CD4-positive, alpha-beta T cell treated with Interleukin-15 for 4 hours (primary cell): ENCODE measurements at regions not wholly inside any gene's neighbourhood (a gene's known extent, or its start where the extent isn't known, plus 50 kb on each side); places are given as distances from the start of the nearest gene placed in this dataset.
"Not testable (repeated sequence)": the region's sequence is repeated elsewhere in the genome, so short reads cannot be mapped to it uniquely, and the experiment has no call there.

Source experiments
- DNase-seq: peaks from one replicate; pipeline ENCODE4 v3.0.0-alpha.2; 2020; ENCODE audit warnings: low spot score

DNA sequence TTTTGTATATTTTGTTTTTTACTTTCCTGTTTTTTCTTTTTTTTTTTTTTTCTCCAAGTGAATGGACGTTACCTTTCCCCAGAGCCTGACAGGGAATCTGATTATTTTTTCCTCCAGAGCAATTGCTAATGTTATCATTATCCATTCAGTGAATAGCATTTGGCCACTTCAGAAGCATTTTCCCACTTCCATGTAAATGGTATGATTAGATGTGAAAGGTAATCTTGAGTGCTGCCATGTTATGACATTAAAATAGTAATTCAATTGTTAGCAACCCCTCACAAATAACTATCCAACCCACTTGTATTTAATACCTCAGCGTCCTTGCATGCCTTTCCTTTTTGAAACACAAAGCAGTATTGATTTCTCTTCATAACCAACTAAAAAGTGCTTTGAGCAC, 1243.8 kb downstream of the CDH8 start:
- no peak for DNase-seq

- no peak for DNase-seq
Observed at GRCh38 chr16:60788631-60789030, 1247.6 kb downstream of the CDH8 start.

GRCh38 chr16:60776281-60776680, 1260.0 kb downstream of the CDH8 start:
- no peak for DNase-seq

DNA sequence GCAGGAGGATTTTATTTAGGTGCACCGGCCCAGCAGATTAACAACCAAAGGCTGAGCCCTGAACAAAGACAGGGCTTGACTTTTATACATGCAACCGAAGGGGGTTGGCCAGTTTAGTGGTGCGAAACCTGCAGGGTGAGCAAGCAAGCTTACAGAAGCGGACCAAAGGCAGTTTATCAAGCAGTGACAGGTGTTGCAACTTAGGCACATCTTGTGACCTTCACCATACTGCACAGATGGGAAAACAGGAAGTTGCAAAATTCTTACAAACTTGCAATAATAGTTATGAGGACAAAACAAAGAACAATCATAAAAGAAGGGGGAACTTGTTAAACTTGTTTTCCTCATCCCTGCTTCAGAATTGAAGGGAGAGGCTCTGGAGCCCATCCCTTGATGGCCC, 1265.1 kb downstream of the CDH8 start:
- DNase-seq = no peak

DNA sequence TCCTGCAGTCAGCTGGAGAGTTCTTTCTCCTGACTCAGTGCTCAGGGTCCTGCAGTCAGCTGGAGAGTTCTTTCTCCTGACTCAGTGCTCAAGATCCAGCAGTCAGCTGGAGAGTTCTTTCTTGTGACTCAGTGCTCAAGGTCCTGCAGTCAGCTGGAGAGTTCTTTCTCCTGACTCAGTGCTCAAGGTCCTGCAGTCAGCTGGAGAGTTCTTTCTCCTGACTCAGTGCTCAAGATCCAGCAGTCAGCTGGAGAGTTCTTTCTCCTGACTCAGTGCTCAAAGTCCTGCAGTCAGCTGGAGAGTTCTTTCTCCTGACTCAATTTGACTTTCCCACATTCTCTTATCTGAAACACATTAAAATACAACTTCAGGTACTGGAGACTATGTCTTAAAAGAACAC, 1265.9 kb downstream of the CDH8 start:
- not testable (repeated sequence) for DNase-seq

DNA sequence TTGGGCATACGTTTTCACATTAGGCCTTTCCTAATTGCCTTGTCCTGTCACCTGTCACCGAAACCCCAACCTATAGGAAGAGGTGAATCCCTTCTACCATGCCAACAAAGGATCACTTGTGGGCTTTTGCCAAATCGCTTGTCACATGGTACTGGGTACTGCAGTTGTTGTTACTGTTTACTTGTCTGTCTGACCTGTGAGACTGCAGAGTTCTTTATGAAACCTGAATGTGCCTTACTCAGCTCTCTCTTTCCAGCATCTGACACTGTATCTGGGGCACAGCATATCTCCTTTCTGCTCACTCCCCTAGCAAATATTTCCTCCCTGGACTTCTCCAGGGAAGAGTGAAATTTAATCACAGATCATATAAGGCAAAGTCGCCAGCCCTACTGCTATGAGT, 1272.4 kb downstream of the CDH8 start:
- no peak for DNase-seq

DNA sequence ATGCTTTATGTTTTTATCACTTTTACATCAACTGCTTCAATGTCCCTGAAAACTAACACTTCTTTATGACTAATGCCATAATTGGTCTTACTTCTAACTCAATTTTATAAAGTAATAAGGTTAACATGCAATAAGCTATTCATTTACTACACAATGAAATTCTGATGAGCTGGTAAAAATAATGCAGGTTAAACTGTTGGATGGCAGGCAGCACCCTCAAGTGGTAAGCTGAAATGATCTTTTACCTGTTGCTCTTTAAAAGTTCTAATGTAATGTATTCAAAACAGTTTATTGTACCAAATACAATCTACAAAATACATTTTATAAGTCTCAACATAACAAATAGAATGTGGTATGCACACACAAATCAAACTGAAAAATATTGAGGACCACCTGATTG, 1280.3 kb downstream of the CDH8 start:
- DNase-seq = no peak

GRCh38 chr16:60748366-60748765, 1287.9 kb downstream of the CDH8 start:
- DNase-seq = no peak

GRCh38 chr16:60744198-60744597, 1292.0 kb downstream of the CDH8 start:
- no peak for DNase-seq

DNA sequence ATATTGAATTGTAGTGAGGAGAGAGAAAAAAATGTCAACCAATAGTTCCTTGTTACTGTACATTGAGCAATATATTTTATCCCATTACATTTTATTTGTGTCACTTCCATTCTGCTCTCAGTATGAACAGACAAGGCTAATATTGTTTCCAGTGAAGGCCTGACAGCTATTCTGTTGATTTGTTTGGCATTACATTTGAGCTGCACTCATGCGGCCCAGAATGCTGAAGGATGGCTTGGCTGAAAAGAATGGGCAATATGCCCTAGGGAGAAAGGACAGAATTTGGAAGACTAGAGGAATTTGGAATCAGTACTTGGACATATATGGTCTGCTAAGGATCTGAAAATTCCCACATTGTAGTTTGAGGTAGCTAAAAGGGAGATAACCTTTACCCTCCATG, 1294.4 kb downstream of the CDH8 start:
- no peak for DNase-seq

- DNase-seq = no peak
Observed at GRCh38 chr16:60739737-60740683, 1296.2 kb downstream of the CDH8 start.

DNA sequence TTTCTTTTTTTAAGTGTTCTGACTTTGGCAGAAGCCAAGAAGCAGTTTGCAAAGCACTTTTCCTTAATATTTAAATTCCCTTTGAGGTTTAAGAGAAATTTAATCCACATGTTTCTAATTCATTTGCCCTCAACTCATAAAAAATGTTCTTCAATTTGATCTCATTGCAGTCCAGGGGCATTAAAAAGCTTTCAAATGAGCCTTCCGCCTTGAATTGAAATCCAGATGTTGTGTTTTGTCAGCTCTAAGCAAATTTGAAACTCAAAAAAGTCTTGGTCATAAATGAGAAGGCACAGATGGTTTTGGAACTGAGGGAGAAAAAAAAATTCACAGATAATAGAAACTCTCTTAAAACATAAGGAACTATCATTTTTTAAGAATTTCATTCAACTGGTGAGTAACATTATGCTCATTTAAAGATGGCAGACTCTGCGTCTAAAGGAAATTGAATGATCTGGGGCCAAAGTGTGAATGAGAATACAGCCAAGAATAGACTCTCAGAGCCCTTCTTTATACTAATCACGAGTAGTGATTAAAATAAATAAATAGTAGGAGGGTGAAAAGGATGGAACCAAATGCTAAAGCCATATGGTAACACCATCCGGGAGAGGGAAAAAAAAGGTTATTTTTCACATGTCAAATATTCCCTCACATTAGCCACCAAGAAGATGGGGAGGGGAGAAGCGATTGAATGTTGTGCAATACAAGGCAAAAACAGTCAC, 1304.7 kb downstream of the CDH8 start:
- no peak for DNase-seq

GRCh38 chr16:60729051-60729450, 1307.2 kb downstream of the CDH8 start:
- no peak for DNase-seq

DNA sequence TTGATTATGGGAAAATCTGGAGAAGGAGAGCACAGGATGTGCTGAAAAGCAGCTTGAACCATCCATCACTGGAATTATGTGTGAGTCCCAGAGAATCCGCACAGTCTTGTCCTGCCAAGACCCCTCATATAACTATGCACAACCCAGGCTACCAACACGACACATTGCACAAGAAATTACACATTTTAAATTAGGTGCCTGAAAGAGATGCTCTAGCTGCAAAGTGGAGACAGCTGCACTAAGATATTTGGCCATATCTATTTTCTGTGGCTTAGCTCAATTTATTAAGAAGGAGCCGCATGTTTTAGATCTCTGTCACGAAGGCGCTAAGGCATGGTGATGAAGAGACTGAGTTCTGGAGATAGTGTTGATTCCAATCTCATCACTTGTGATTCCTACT, 1308.4 kb downstream of the CDH8 start:
- no peak for DNase-seq

DNA sequence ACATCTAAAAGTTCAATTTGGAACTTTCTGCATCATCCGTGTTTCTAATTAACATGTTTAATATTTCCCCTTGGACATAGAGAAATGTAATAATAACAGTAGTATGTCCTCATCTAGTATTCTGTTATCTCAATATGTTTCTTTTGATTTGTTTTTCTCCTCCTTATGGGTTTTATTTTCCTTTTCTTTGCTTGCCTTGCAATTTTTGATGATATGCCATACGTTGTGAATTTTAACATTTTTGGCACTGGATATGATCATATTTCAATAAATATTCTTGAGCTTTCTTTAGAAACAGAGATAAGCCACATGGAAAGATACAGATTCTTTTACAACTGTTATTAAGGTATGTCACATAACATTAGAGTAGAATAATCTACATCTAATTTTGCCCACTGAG, 1316.2 kb downstream of the CDH8 start:
- DNase-seq = no peak

GRCh38 chr16:60717808-60718207, 1318.4 kb downstream of the CDH8 start:
- no peak for DNase-seq

DNA sequence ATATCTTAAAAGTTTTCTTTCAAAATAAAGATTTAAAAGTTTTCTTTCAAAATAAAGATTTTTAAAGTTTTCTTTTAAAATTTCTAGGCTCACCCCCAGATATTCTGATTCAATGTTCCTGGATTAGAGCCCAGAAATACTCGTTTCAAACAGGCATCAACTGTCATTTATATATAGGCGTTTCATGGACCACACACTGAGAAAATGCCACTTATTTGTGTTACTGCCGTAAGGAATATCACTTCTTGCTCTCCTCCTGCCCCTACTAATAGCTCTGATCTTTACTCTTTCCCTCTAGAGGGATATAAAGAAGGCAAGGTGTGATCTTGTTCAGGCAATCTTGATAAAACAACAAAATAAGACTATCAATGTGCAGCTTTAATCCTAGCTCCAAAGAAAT, 1324.1 kb downstream of the CDH8 start:
- no peak for DNase-seq

DNA sequence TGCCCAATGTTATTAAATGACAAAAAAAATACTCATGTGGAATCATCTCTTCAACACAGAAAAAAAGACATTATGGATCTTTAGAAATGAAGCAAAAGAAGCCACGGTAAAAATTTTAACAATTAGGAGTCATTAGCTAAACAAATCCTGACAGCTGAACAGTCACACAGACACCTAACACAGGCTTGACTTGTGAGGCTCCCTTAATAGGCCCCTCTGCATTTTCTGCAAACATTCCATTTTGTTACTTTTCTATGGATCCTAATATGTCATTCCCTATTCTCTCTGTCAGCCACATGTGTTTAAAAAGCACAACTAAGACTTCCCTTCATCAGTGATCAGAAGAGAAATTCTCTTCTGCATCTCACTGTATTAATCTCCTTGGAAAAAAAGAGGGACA, 1331.5 kb downstream of the CDH8 start:
- no peak for DNase-seq

DNA sequence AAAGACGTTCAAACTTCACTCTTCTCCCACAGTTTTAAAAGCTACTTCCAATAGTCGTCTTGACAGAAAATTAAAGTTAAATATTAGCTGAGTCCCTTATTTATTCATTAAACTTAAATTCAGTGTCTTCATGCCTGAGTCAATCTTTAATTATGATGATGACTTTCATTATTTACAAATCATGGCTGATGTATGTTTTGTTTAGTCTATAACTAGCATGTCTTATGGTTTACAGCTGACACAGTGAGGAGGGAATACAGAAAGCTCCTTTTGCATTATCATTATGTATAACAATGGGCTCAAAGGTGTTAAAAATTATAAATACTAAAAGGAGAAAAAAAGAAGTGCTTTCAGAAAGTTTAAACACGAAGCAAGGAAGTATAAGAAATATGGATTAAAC, 1333.1 kb downstream of the CDH8 start:
- DNase-seq = no peak

DNA sequence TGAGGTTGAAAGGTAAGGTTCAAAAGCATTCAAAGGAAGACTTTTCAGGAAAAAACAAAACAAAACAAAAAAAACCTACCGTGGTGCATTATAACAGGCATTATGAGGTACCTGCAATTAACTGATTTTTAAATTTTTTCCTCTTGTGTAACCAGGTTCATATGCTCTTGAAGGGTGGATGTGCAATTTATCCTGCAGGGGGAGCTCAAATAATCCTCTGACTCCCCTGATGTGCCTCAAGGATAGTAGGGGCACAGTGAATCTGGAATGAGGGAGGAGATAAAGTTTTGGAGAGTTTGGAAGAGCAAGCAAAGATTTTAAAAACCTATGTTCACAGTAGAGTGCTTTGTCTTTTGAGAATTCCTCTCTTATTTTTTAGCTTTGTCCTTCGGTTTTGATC, 1349.4 kb downstream of the CDH8 start:
- DNase-seq = no peak

- DNase-seq = no peak
Observed at GRCh38 chr16:60684002-60684401, 1352.2 kb downstream of the CDH8 start.

GRCh38 chr16:60682219-60682618, 1354.0 kb downstream of the CDH8 start:
- DNase-seq = no peak

DNA sequence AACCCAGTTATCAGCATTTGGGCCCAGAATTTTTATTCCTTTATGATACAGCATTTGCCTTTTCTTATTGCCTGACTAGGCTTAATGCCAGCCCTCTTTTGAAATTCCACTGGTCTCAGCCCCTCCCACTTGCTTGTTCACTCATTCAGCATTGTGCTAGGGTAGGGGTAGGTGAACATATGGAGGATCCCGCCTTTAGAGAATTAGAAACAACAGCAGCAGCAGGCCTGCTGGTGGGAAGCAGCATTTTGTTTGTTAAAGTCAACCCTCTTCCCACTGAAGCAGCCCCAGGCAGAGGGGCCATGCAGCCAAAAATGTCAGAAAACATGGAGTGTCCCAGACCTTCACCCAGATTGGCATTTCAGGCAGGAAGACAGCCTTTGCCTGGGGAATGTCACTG, 1355.2 kb downstream of the CDH8 start:
- DNase-seq = no peak
